IPS-20b (cell line): ENCODE measurements at regions not wholly inside any gene's neighbourhood (a gene's known extent, or its start where the extent isn't known, plus 50 kb on each side); places are given as distances from the start of the nearest gene placed in this dataset.

Experiments
- H3K27ac ChIP-seq: one replicate; pipeline ENCODE4 v1.5.1; 2013; ENCODE audit warnings: low read length
- H3K27me3 ChIP-seq: 2 replicates; pipeline ENCODE4 v1.6.1; 2013; ENCODE audit warnings: mild to moderate bottlenecking, low read length, inconsistent platforms; ENCODE audit not compliant: insufficient read depth
- H3K36me3 ChIP-seq: 2 replicates; pipeline ENCODE4 v1.6.1; 2013; ENCODE audit warnings: low read depth, mild to moderate bottlenecking, inconsistent platforms, low read length, moderate library complexity; ENCODE audit not compliant: insufficient read depth
- H3K4me1 ChIP-seq: 2 replicates; pipeline ENCODE4 v1.6.1; 2013; ENCODE audit warnings: mild to moderate bottlenecking, control low read depth, inconsistent platforms, low read length, moderate library complexity; ENCODE audit not compliant: insufficient read depth
- H3K4me3 ChIP-seq: 2 replicates; pipeline ENCODE4 v1.5.1; 2013; ENCODE audit warnings: mild to moderate bottlenecking, low read length, inconsistent platforms
- H3K9ac ChIP-seq: 2 replicates; pipeline ENCODE4 v1.6.1; 2013; ENCODE audit warnings: low read depth, mild to moderate bottlenecking, inconsistent platforms, low read length, moderate library complexity
- H3K9me3 ChIP-seq: 2 replicates; pipeline ENCODE4 v1.6.1; 2013; ENCODE audit warnings: mild to moderate bottlenecking, low read depth, low read length, inconsistent platforms; ENCODE audit not compliant: insufficient read depth

DNA sequence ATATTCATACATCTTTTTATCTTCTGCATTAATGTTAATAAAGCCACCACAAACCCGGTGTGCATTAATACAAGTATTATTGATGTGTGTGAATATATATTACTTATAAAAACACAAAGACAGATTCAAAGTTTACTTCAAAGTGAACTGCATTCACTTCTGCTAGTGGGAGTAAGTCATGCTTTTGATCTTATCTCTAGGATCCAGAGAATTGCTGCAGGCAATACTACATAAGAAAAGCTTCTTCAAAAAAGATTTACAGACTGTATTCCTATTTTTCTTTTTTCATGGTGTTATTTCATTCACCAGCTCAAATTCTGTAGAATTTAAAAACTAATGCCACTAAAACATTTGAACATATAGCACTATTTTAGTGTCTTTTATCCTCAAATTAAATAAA is 87.5 kb upstream of the CBLB start:
- Histone ChIP-seq H3K27ac (no peak overlapping the region), H3K27me3 (no peaks in the 10 kb centered on the region), H3K9ac (no peak overlapping the region), H3K4me1 (no peaks in the 10 kb centered on the region), H3K9me3 (no peaks in the 10 kb centered on the region), H3K4me3 (no peak overlapping the region), H3K36me3 (no peaks in the 10 kb centered on the region)

GRCh38 chr3:105957722-105958121 is 88.9 kb upstream of the CBLB start:
- Histone ChIP-seq H3K4me1 (no peaks in the 10 kb centered on the region), H3K4me3 (no peak overlapping the region), H3K27me3 (no peaks in the 10 kb centered on the region), H3K36me3 (no peaks in the 10 kb centered on the region), H3K9ac (no peak overlapping the region), H3K27ac (no peak overlapping the region), H3K9me3 (no peaks in the 10 kb centered on the region)

DNA sequence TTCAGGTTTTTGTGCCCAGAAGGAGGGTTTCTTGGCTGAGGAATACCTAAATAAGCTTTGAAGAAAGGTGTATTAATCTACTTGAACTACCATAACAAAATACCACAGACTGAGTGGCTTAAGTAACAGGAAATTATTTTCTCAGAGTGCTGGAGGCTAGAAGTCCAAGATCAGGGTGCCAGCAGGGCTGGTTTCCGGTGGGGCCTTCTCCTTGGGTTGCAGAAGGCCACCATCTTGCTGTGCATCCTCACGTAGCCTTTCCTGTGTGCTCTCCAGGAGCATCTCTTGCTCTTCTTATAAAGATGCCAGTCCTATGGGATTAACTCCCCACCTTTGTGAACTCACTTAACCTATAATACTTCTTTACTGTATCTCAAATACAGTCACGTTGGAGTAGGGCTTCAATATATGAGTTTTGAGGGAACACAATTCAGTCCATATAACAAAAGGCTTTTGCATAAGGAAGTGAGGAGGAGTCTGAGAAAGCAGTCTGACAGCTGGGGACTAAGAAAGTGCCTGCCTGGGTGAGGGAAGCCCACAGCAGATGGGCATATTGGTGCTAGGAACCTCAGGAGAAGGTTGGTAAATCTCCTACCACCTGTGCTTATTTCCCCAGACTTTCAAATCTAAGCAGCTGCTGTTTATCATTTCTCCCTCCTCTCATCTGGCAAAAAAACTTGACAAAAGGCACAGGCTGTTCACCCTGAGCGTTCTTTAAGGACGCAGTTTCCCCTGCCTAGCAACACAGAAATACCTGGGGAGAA is 89.6 kb upstream of the CBLB start:
- H3K36me3 ChIP-seq = no peaks in the 10 kb centered on the region
- H3K4me3 ChIP-seq = no peak overlapping the region
- H3K4me1 ChIP-seq = no peaks in the 10 kb centered on the region
- H3K27me3 ChIP-seq = no peaks in the 10 kb centered on the region
- H3K27ac ChIP-seq = no peak overlapping the region
- H3K9me3 ChIP-seq = no peaks in the 10 kb centered on the region
- H3K9ac ChIP-seq = no peak overlapping the region

DNA sequence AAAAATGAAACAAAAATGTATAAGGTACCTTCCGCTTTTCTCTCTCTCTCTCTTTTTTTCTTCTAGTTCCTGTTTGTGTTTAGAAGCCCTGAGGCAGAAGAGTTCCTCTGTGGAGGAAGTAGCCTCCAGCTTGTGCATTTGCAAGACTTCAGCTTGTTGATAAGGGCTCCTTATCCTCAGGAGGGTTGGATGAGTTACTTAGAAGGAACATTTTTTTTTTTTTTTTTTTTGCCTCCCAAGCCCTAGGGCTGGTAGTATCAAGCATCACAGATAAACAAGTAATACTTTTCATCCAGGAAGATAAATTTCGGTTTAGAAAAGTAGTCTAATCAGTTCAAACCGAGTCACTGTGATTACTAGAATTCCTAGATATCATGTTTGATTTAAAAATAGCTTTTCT is 91.0 kb upstream of the CBLB start:
- no peak overlapping the region for H3K4me3 ChIP-seq
- H3K36me3 ChIP-seq = no peaks in the 10 kb centered on the region
- H3K27me3 ChIP-seq = no peaks in the 10 kb centered on the region
- H3K4me1 ChIP-seq = no peaks in the 10 kb centered on the region
- H3K9ac ChIP-seq = no peak overlapping the region
- no peaks in the 10 kb centered on the region for H3K9me3 ChIP-seq
- no peak overlapping the region for H3K27ac ChIP-seq

GRCh38 chr3:105960381-105960780 is 91.6 kb upstream of the CBLB start:
- Histone ChIP-seq H3K9me3 (no peaks in the 10 kb centered on the region), H3K27ac (no peak overlapping the region), H3K4me1 (no peaks in the 10 kb centered on the region), H3K9ac (no peak overlapping the region), H3K36me3 (no peaks in the 10 kb centered on the region), H3K4me3 (no peak overlapping the region), H3K27me3 (no peaks in the 10 kb centered on the region)

GRCh38 chr3:105963161-105963560 is 94.3 kb upstream of the CBLB start:
- Histone ChIP-seq H3K4me1 (no peaks in the 10 kb centered on the region), H3K9ac (no peak overlapping the region), H3K36me3 (no peaks in the 10 kb centered on the region), H3K27ac (no peak overlapping the region), H3K4me3 (no peak overlapping the region), H3K27me3 (no peaks in the 10 kb centered on the region), H3K9me3 (no peaks in the 10 kb centered on the region)

DNA sequence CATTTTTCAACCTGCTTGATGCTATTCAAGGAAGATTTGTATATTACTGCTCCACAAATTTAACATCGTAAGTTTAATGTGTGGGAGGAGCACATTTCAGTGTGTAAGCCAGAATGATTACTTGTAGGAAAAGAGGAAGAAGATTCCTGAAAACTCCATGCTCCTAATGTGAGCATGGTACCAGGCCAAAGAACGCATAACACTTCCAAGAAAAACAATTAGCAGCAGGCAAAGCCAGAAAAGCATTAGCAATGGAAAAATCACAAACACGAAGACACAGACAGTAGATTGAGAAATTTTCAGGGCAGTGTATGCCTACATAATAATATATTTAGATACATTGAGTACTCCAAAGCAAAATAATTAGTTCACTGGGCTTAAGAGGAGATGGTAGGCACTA is 96.6 kb upstream of the CBLB start:
- no peaks in the 10 kb centered on the region for H3K36me3 ChIP-seq
- H3K9ac ChIP-seq = no peak overlapping the region
- no peak overlapping the region for H3K4me3 ChIP-seq
- H3K4me1 ChIP-seq = no peaks in the 10 kb centered on the region
- no peaks in the 10 kb centered on the region for H3K27me3 ChIP-seq
- no peaks in the 10 kb centered on the region for H3K9me3 ChIP-seq
- no peak overlapping the region for H3K27ac ChIP-seq

DNA sequence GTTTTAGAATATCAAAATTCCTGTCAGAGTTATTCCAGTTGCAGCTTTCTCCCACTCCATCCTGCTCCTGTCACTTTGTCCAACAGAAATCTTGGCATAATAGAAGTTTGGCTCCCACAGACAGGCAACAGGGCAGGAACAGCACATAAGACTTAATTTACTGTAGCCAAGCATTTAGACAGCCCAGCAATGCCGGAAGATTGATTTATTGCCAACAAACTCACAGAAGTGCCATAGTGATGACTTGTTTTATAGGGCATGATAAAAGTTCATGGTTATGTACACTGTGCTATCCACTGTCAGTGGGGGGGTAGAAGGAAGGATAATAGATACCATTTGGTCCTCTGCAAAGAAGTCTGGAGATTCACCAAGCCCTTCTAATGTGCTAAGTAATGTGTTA is 98.3 kb upstream of the CBLB start:
- Histone ChIP-seq H3K4me3 (no peak overlapping the region), H3K27me3 (no peaks in the 10 kb centered on the region), H3K9me3 (peaks cover 8% of the 10 kb centered on the region; the same call in 1 of the 2 replicates), H3K36me3 (no peaks in the 10 kb centered on the region), H3K4me1 (no peaks in the 10 kb centered on the region), H3K27ac (no peak overlapping the region), H3K9ac (no peak overlapping the region)

DNA sequence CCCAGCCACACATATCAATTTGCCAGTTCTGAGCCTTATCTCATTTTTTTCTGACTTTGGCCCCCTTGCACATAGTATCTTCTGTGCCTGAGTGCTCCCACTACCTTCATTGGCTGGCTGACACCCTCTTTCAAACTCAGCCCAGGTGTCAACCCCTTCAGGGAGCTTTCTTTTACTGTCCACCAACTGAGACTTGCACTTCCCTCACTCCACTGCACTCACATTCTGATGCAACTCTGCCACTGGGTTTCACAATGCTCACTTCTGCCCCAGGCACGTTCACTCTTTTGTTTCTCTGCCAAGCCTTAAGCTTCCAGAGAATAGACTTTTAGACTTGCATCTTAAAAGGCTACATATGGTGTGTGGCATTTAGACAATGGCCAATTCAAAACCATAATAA is 101.5 kb upstream of the CBLB start:
- H3K4me1 ChIP-seq = no peaks in the 10 kb centered on the region
- H3K4me3 ChIP-seq = no peak overlapping the region
- H3K9ac ChIP-seq = no peak overlapping the region
- no peaks in the 10 kb centered on the region for H3K27me3 ChIP-seq
- no peak overlapping the region for H3K27ac ChIP-seq
- peaks cover 12% of the 10 kb centered on the region; the same call in 1 of the 2 replicates for H3K9me3 ChIP-seq
- H3K36me3 ChIP-seq = no peaks in the 10 kb centered on the region

- Histone ChIP-seq H3K9ac (no peak overlapping the region), H3K27me3 (no peaks in the 10 kb centered on the region), H3K4me3 (no peak overlapping the region), H3K27ac (no peak overlapping the region), H3K36me3 (no peaks in the 10 kb centered on the region), H3K4me1 (no peaks in the 10 kb centered on the region), H3K9me3 (peaks cover 12% of the 10 kb centered on the region; the same call in 1 of the 2 replicates)
Measured at GRCh38 chr3:105972069-105972468, 103.3 kb upstream of the CBLB start.

- H3K27me3 ChIP-seq = no peaks in the 10 kb centered on the region
- H3K4me3 ChIP-seq = no peak overlapping the region
- no peaks in the 10 kb centered on the region for H3K4me1 ChIP-seq
- no peak overlapping the region for H3K9ac ChIP-seq
- peaks cover 12% of the 10 kb centered on the region; the same call in 1 of the 2 replicates for H3K9me3 ChIP-seq
- no peaks in the 10 kb centered on the region for H3K36me3 ChIP-seq
- H3K27ac ChIP-seq = no peak overlapping the region
Measured at GRCh38 chr3:105974381-105974780, 105.6 kb upstream of the CBLB start.

- Histone ChIP-seq H3K27ac (no peak overlapping the region), H3K27me3 (no peaks in the 10 kb centered on the region), H3K4me3 (no peak overlapping the region), H3K9me3 (peaks cover 8% of the 10 kb centered on the region; the same call in 1 of the 2 replicates), H3K9ac (no peak overlapping the region), H3K4me1 (no peaks in the 10 kb centered on the region), H3K36me3 (no peaks in the 10 kb centered on the region)
Measured at GRCh38 chr3:105976196-105976595, 107.4 kb upstream of the CBLB start.
